ENCODE measurements at regions not wholly inside any gene's neighbourhood (a gene's known extent, or its start where the extent isn't known, plus 50 kb on each side); places are given as distances from the start of the nearest gene placed in this dataset.
"Not testable (repeated sequence)": the region's sequence is repeated elsewhere in the genome, so short reads cannot be mapped to it uniquely, and the experiment has no call there.

GRCh38 chr5:74536658-74537057 lies 103.9 kb downstream of the ENC1 start:
- H3K4me3 ChIP-seq (replicated peaks; ENCODE audit: low read depth, low read length) = no peak overlapping the region
- DNase-seq (ENCODE audit: low read depth) = no peak
- TF ChIP-seq CTCF (IDR thresholded peaks at IDR 0.05; ENCODE audit: low read length, missing control alignments) = no peak

DNA sequence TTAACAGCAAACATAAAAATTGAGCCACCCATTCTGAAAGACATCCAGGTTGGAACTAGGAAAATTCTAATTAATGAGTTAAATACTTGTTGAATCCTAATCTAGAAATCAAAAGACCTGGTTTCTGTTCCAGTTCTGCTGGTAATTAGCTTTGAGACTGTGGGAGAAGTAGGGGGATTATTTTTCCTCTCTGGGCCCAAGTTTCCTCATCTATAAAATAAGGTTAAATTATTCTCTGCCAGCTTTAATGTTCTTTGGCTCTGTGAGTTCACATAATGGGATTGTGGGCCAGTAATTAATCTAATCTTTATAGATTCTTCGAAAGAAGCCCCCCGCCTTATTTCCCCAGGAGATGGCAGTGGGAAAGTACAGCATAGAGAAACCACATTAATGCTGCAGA lies 104.6 kb downstream of the ENC1 start:
- no peak for DNase-seq (ENCODE audit: low read depth)
- no peak for TF ChIP-seq CTCF (IDR thresholded peaks at IDR 0.05; ENCODE audit: low read length, missing control alignments)
- no peak overlapping the region for H3K4me3 ChIP-seq (replicated peaks; ENCODE audit: low read depth, low read length)

DNA sequence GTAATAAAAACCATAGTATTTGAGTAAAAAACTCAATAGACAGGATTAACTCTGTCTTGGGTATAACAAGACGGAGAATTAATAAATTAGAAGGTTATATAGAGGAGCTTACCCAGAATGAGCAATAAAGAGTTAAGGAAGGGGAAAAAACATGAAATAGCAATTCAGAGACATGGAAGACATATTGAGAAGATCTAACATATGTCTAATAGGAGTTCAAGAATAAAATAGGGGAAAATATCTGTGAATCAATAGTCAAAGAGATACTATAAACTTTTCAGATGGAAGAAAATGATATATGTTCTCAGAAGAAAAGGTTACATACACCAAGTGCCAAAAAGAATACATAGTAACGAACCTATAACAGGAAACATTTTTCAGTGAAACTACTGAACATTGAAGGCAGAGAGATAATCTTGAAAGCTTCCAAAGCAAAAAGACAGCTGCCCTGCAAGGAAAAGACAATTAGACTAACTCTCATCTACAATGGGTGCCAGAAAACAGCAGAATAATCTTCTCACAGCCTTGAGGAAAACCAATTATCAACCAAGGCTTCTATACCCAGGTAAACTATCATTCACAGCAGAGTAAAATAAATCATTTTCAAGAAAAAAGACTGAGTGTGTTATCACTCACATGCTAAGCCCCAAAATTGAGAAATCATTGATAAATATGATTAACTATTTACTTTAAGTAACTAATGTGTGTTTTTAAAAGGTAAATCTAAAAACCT lies 106.0 kb downstream of the ENC1 start:
- no peak overlapping the region for H3K4me3 ChIP-seq (replicated peaks; ENCODE audit: low read depth, low read length)
- no peak for DNase-seq (ENCODE audit: low read depth)
- no peak for TF ChIP-seq CTCF (IDR thresholded peaks at IDR 0.05; ENCODE audit: low read length, missing control alignments)

DNA sequence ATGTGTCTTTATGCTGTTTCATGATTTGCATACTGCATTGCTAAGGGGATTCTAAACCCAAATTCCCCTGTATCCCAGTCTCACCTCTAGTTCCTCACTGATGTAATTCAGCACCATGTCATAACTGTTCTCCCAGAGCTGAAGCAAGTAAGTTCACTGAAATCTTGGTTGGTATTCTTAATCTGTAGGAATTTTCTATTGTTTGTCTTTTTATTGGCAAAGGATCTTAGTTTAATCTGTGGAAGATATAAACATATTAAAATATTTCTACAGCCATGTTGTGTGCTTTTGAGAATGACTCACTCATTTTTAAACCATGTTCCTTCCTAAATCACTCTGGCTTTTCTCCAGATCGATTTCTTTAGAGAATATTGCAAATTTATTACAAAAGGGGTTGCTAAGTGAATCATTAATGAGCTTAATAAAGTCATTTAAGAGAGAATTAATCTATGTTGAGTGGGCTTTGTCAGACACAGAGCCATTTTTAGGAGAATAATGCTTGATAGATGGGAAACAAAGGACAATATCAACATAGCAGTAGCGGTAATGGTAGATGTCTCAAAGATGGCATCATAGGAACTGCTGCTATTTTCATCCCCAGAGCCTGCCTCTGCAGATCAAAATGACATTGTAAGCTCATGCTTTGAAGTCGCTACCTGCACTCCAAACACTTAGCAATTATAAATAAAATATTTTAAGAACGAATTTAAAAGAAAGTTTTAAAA lies 110.0 kb downstream of the ENC1 start:
- peak; percentile 46 for DNase-seq (ENCODE audit: low read depth)
- no peak overlapping the region for H3K4me3 ChIP-seq (replicated peaks; ENCODE audit: low read depth, low read length)
- TF ChIP-seq CTCF (IDR thresholded peaks at IDR 0.05; ENCODE audit: low read length, missing control alignments) = no peak

GRCh38 chr5:74529101-74529500 lies 111.4 kb downstream of the ENC1 start:
- DNase-seq (ENCODE audit: low read depth) = peak; percentile 35
- H3K4me3 ChIP-seq (replicated peaks; ENCODE audit: low read depth, low read length) = no peak overlapping the region
- no peak for TF ChIP-seq CTCF (IDR thresholded peaks at IDR 0.05; ENCODE audit: low read length, missing control alignments)

DNA sequence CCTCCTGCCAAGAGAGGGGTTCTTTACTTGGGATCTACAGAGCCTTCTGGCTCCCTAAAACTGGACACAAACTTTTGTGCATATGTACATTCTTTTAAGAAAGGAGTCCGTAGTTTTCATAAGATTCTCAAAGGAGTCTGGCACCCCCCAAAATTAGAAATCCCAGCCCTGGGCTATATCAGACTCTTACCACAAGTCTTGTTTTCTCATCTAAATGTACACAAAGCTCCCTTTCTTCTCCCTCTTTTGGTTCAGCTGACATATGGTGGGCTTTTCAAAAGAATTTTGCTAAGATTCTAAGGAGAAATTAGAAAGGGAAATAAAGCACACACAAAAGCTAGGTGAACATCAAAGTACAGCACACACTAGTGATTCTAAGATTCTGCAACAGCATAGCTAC lies 114.4 kb downstream of the ENC1 start:
- no peak overlapping the region for H3K4me3 ChIP-seq (replicated peaks; ENCODE audit: low read depth, low read length)
- no peak for TF ChIP-seq CTCF (IDR thresholded peaks at IDR 0.05; ENCODE audit: low read length, missing control alignments)
- no peak for DNase-seq (ENCODE audit: low read depth)

GRCh38 chr5:74524767-74525166 lies 115.8 kb downstream of the ENC1 start:
- not testable (repeated sequence) for DNase-seq (ENCODE audit: low read depth)

DNA sequence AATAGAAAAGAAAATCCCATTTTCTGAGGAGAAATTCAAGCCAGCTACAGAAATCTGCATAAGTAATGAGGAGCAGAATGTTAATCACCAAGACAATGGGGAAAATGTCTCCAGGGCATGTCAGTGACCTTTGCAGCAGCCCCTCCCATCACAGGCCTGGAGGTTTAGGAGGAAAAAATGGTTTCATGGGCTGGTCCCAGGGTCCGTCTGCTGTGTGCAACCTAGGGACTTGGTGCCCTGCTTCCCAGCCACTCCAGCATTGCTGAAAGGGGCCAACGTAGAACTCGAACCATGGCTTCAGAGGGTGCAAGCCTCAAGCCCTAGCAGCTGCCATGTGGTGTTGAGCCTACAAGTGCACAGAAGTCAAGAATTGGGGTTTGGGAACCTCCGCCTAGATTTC lies 116.8 kb downstream of the ENC1 start:
- not testable (repeated sequence) for DNase-seq (ENCODE audit: low read depth)

More at GRCh38 chr5:74524767-74525166, 115.8 kb downstream of the ENC1 start:
- H3K4me3 ChIP-seq (replicated peaks; ENCODE audit: low read depth, low read length) = not testable (repeated sequence)

GRCh38 chr5:74522838-74523237 lies 117.7 kb downstream of the ENC1 start:
- H3K4me3 ChIP-seq (replicated peaks; ENCODE audit: low read depth, low read length); DNase-seq (ENCODE audit: low read depth): not testable (repeated sequence)

More for the DNA sequence above, 116.8 kb downstream of the ENC1 start:
- not testable (repeated sequence) for H3K4me3 ChIP-seq (replicated peaks; ENCODE audit: low read depth, low read length)
